22Rv1 (cell line): ENCODE measurements at regions not wholly inside any gene's neighbourhood (a gene's known extent, or its start where the extent isn't known, plus 50 kb on each side); places are given as distances from the start of the nearest gene placed in this dataset.

Experiments used
- CTCF ChIP-seq: fragments of 450-650 bp; IDR thresholded peaks from 2 replicates; pipeline ENCODE4 v1.5.1; 2017; ENCODE audit warnings: mild to moderate bottlenecking
- ZFX ChIP-seq: fragments of 450-650 bp; IDR thresholded peaks from 2 replicates; pipeline ENCODE4 v1.6.1; 2017; ENCODE audit warnings: antibody characterized with exemption, borderline replicate concordance

GRCh38 chr7:115137816-115138215 lies 215.9 kb downstream of the MDFIC start:
- TF ChIP-seq CTCF (no peak; the same call in 1 of the 2 replicates), ZFX (no peak)
